Heart left ventricle (tissue), 13 donors: ENCODE measurements at regions not wholly inside any gene's neighbourhood (a gene's known extent, or its start where the extent isn't known, plus 50 kb on each side); places are given as distances from the start of the nearest gene placed in this dataset.

ENCODE experiments used
- CTCF ChIP-seq, 12 donors: fragments of 200-600 bp; sonication (generic) in 4 of 12; IDR thresholded peaks; one replicate each; pipeline versions ENCODE4 v1.5.0 to v1.8.0; 2018 to 2022; ENCODE audit warnings: antibody characterized with exemption in 12 of 12, mild to moderate bottlenecking in 5 of 12
- POLR2A ChIP-seq, 2 donors: fragments of 450-650 bp; IDR thresholded peaks; one replicate each; pipeline ENCODE4 v1.6.1; 2017; ENCODE audit warnings: antibody characterized with exemption in 2 of 2, mild to moderate bottlenecking in 2 of 2, moderate library complexity in 2 of 2
- donor health status: ischemic (EF 13 %, LVEDD 7.1; RV severe dilation, severe dysfunction).
- donor health status: DM: no; HTN: yes; CAD: no.
- donor health status: DM: no; HTN: no; CAD: no.
- donor health status: ischemic (EF 25% LVEDD 6.9; RV normal size, moderate dysfunction).
- donor health status: ischemic (EF 25% LVEDD 5.7; RV mildly dilated, moderate dysfunction).
- donor health status: ischemic (EF 35%, LVEDD 5.7; RV mildly dilated, moderate dysfunction).
- donor health status: nonischemic (EF 11% LVEDD 7.7; RV severe dilation, severe dysfunction).
- donor health status: DM: yes; HTN: yes; CAD: no.
- donor health status: PGD.
- donor health status: ischemic (EF 29% LVEDD 5.4; RV normal size, mild dysfunction).
- donor health status: nonischemic (EF 23%, LVEDD 6.1; RV moderate dilation, normal function).

GRCh38 chr3:110291886-110292501 is 779.6 kb upstream of the NECTIN3 start:
- TF ChIP-seq POLR2A (IDR thresholded peaks at IDR 0.05) (no peak), CTCF (IDR thresholded peaks at IDR 0.05) (no peak)
